LHCN-M2 (cell line): ENCODE measurements at regions not wholly inside any gene's neighbourhood (a gene's known extent, or its start where the extent isn't known, plus 50 kb on each side); places are given as distances from the start of the nearest gene placed in this dataset.
A peak's percentile ranks its signal among the peaks of the same experiment; 100 is the strongest.

Source experiments
- DNase-seq: peaks from one replicate; pipeline ENCODE4 v3.0.0-alpha.2; 2012; ENCODE audit warnings: low read depth

DNA sequence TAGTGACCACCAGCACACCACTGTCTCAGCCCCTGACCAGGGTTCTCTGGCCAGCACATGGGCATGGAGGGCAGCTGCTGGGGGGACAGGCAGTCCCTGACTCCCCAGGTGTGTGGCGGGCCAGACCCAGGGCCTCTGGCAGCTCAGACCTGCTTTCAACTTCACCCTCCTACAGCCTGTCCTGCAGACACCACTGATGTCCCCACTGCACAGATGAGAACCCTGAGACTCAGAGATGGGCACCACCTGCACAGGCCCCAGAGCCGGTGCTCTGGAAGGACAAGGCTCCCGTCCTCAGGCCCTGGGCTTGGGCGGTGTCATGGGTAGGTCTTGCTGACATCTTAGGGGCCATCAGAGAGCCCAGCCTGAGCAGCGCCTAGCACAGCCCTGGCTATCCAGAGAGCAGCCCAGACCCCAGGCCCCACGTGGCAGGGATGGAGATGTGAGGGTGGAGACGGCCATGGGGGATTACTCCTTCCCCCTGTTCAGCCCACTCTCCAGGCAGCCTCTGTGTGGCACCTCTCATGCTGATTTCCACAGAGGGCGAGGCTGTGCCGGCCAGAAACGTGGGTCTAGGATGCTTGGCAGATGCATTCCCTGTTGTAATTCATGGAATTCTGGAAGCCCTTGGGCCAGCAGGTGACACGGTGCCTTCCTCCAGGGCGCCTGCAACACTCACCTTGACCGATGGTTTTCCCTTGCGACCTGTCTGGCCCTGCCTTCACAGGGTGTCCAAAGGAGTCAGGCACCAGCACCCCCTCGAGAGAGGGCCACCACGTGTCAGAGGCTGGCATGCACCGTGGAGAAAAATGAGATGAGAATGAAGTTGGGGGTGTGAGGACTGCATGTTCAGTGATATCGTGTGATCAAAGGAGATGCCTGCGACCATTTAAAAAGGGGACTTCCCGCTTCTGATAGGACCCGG, 61.2 kb upstream of the GLI2 start:
- DNase-seq, result no peak

DNA sequence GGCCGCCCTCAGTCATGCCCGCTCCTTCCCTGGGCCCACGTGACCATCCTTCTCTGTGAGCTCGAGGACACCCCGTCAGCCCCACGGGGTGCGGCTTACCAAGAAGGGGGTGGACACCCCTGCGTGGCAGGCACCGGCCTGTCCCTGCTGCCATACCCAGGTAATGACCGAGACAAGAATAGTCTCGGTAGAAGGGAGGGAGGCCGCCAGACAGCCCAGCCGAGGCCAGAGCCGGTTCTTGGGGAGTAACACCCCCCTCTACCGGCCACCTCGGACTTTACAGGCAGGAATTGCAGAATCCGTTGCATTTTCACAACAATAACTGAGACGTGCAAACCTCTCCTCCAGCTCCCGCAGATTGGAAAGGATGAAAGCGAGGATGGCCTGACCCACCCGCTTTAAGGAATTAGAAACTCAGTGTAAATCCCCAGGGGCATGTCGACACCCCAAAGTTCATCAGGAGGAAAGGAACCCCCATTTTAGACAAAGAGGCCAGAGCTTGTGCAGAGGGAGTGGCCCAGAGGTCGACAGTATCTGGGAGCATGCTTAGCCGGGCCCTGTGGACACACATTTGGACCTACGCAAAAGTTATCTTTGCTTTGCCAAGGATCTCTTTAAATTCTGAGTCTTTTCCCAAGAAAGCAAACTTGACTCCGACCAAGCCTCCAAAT, 60.1 kb upstream of the GLI2 start:
- peak; percentile 35 for DNase-seq

DNA sequence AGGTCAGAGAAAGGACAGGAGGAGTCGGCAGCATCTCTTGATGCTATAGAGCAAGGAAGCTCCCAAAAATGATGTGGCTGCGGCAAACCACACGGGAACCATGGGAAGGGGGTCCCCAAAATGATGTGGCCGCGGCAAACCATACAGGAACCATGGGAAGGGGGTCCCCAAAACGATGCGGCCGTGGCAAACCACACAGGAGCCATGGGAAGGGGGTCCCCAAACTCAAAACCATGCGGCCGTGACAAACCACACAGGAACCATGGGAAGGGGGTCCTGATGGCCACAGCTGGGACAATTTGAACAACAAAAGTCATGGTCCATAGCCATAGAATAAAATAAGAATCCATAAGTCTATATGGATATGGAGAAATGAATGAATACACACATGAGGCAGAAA, 58.4 kb upstream of the GLI2 start:
- no peak for DNase-seq

DNA sequence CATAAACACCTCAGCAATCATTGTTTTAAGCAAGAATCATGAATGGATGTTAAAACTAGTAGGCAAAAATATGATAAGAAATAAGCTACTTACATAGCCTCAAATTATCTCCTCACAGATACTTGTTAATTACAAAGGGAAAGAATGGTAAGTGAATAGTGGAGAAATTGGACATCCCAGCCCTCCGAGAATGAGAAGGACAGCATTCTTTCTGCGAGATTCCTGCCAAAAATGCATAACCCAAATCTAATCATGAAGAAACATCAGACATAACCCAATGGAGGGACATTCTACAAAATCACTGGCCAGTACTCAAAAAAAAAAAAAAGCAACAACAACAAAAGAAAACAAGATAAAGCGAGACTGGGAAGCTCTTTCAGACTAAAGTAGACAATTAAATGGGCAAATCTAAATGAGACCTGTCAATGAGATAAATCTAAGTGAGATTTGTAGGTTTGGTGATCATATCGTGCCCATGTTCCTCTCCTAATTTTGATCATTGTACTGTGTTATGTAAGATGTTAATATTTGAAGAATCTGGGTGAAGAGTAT, 57.9 kb upstream of the GLI2 start:
- DNase-seq, result no peak

DNA sequence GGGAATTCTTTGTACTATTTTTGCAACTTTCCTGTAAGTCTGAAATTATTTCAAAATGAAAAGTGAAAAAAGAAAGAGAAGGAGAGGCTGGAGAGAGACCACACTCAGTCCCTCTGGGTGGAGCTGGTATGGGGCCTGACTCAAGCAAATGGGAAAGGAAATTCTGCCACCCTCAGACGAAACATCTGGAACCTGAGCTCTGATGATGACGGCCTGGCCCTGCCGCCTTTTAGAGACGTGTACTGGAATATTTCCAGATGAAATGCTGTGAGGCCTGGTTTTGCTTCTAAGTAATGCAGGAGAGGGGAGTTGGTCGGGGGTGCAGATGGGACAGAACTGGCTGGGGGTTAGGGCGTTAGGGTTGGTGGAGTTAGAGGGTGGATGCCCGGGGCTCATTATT, 57.4 kb upstream of the GLI2 start:
- DNase-seq, result no peak

DNA sequence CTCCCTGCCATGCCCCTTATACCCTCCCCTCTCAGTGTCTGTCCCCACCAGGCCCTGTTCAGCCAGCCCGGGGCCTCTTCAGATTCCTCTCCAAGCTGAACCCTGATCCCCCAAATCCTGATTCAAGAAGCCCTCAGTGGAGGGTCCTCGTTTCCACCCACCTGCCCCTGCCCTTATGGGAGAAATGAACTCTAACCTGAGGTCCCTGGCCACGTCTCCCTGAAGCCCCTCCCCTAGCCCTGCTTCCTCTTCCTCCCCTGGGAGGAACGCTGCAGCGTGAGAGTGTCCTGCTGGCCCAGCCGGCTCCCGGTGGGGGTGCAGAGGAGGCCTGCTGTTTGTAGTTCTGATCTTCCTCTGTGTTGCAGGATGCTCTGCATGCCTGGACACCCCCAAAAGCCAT, 56.7 kb upstream of the GLI2 start:
- no peak for DNase-seq

DNA sequence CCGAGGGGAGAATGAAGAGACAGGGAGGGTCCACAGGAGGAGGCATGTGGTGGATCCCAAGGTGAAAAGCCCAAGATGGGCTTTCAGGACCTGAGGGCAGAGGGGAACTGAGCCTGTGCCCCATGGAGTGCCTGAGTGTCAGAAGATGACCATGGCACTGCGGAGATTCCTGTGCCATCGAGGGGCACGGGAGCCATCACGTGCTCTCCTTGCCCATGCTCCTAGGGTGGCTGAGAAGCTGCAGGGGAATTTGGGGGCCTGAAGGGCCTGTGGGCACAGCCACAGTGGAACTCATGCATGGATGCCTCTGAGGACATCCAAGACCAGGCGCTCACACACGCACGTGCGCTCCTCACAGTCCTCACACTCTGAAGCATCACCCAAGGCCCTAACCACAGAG, 56.1 kb upstream of the GLI2 start:
- no peak for DNase-seq

DNA sequence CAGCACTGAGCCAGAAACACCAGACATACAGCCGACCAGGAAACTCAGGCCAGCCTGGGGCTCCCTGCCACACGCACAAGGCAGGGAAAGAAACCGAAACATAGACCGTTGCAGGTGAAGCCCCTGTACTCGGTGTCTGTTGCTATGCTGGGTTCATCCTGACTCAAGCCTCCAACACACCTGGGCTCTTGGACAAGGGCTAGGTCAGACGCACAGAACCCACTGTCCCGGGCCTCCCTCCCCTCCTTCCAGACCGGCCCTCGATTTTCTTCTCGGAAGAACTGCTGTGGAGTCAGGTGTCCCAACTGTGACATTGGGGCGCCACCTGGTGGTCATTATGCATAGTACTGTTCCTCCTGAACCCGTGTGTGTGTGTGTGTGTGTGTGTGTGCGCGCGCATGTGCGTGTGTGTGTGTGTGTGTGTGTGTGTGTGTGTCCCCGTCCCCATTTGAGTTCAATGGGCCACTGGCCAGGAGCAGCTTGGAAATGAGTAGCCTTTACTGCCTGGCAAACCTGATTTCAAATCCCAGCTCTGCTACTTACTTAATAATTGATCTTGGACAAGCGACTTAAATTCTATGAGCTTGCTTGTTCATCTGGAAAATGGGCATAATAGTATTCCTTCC, 55.4 kb upstream of the GLI2 start:
- DNase-seq, result peak; percentile 81

DNA sequence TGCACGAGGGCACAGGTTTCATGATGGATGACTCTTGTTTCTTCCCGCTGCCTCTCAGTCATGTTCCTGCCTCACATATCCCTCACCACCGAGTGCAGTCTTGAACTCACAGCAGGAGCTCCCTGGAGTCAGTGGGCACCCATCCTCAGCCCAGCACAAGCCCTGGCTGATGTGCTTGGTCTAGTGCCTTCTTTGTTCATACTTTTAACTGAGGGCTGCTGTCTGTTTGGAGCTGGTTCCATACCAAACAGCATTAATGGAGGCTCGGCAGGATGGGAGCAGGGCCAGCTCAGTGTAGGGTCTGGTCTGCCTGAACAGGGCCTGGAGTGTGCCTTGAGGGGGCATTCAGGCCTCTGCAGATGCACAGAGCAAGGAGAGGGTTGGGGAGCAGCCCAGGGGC, 54.5 kb upstream of the GLI2 start:
- DNase-seq, result no peak

DNA sequence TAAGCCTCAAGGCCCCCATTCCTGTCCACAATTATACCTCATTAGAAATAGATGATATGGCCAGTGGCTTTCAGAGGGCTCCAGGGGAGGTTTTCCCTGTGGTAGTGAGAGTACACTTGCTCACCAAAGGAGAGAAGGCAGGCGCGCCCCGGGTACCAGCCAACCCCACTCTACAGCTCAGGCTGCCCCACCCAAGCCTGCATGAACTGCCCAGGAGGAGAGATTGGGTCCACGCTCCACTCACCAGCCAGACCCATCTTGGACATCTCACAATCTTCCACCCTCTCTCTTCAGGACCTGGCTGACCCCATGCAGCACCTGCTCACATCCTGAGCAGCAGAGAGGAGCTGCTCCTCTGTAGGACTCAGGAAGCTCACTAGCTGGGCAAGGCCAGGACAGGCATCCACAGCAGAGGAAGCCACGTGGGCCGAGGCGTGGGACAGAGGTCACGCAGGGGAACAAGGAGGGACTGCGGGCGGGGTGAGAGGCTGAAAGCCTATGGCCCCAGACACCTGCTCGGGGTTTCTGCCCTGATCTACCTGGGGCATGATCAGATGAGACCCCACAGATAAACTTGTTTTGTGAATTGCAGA, 53.9 kb upstream of the GLI2 start:
- no peak for DNase-seq

DNA sequence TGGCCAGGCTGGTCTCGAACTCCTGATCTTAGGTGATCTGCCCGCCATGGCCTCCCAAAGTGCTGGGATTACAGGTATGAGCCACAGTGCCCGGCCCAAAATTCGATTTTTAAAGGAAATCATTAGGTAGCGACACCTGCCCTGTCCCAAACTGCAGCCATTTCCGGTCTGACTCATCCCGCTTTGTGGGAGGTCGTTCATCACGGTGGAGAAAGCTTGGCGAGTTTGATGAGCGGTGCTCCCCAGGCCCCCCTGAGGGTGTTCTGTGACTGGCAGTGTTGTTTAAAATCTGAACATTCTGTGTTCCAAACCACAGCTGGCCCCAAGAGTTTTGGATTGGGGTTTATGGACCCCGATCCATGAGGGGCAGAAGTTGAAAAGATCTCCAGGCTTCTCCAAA, 53.0 kb upstream of the GLI2 start:
- no peak for DNase-seq

DNA sequence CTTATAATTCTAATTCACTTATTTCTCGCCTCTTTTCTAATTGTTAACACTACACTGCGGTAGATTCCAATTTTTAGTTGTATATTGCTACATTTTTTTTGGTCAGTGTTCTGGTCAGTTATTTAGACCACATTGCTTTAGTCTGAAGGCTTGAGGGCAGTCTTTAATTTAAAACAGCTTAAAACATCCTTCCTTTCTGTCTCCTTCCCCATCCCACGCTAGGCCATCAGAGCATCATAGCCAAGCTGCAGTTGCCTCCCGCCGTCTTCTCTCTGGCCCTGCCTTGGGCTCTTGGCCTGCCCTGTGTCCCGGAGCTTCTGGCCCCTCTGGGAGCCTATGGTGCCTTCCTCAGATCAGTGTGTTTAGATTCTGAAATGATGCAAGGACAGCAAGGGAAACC, 52.6 kb upstream of the GLI2 start:
- no peak for DNase-seq

DNA sequence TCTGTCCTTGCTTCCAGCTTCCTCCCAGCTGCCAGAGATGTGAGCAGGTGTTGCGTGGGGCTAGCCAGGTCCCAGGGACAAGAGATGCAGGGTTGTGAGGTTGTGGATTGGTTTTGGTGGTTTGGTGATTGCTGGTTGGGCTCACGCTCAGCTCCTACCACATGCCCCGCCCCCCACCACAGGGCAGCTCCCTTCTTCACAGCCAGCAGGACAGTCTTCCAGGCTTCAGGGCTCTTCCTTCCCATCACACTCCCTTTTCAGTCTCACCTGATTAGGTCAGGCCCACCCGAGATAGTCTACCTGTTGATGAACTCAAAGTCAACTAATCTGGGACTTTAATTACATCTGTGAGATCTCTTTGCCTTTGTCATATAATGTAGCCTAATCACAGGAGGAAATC, 52.0 kb upstream of the GLI2 start:
- DNase-seq, result no peak

DNA sequence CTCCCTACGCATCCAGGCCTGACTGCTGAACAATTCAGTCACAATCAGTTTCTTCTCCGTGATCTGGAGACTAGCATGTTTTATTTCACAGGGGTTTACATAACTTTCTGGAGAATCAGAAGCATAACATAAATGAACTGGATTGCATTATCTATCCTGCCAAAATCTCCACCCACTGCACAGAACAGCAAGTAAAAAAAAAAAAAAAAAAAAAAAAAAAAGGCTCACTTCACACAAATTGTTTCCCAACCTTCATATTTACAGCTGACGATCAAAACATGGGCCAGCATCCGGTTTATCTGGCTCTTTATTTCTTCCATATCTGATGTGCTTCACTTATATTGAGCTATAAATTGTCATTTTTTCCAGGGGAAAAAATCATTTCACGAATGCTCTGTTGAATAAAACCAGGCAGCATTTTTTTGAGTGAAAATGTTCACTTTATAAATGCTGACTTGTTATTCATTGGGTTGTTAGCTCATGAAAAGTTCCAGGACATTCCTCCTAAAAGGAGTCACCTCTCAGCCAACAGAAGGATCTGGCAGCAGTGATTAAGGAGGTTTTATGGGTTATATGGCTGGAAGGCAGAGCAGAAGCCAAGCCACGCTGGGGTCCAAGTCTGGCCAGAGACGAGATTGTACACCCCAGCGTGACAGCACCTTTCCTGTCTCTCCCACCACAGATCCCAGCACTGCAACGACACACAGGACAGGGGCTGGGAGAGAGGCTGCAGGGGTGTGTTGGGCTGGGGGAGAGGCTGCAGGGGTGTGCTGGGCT, 51.2 kb upstream of the GLI2 start:
- DNase-seq, result no peak

DNA sequence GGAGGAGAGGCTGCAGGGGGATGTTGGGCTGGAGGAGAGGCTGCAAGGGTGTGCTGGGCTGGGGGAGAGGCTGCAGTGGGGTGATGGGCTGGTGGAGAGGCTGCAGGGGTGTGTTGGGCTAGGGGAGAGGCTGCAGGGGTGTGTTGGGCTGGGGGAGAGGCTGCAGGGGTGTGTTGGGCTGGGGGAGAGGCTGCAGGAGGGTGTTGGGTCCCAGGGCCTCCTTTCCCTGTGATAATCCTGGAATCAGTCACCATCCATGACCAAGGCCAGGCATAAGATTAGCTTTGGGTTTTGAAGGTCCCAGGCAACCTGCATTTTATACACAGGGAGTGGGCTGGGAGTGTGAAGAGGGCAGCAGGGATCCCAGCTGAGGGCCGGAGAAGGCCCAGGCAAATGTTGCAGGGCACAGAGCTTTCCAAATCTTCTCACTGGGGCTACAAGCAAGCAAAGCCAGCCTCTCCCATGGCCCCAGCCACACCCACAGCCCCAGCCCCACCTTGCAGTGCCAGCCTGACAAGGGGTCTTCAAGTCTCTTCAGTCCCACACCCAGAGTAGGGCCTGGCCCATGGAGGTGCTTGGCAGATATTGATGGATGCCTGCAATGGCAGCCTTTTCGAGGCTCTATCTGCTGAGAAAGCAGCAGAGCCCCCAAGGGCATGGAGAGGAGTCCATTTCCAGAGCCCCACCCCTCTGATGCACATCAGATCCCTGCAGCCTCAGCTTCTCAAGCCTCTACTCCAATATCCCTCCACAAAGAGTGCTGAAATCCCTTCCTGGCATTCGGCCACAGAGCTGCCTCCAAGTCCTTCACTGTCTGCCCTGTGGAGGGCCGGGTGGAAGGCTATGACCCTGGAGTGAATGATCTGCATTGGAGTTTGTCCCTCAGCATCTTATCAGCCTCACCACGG, 50.3 kb upstream of the GLI2 start:
- DNase-seq, result no peak
